ENCODE measurements at regions not wholly inside any gene's neighbourhood (a gene's known extent, or its start where the extent isn't known, plus 50 kb on each side); places are given as distances from the start of the nearest gene placed in this dataset.

GRCh38 chr2:120473522-120474271, 127.8 kb downstream of the INHBB start:
- no peak for TF ChIP-seq EGR1 (IDR thresholded peaks at IDR 0.05)

- no peak for TF ChIP-seq CREB1 (IDR thresholded peaks at IDR 0.05; ENCODE audit: low read depth)
- no peak for TF ChIP-seq NFIC (IDR thresholded peaks at IDR 0.05)
- TF ChIP-seq TEAD4 (IDR thresholded peaks at IDR 0.05): no peak
- no peak for TF ChIP-seq ZBTB7A (IDR thresholded peaks at IDR 0.05; ENCODE audit: low read depth)
These were observed 128.6 kb downstream of the INHBB start for GRCh38 chr2:120474486-120474885.

- no peak for TF ChIP-seq TEAD4 (IDR thresholded peaks at IDR 0.05)
- TF ChIP-seq REST (IDR thresholded peaks at IDR 0.05; ENCODE audit: low read depth): no peak
- TF ChIP-seq TCF12 (IDR thresholded peaks at IDR 0.05; ENCODE audit: low read depth): no peak
- no peak for TF ChIP-seq NFIC (IDR thresholded peaks at IDR 0.05)
- TF ChIP-seq EP300 (IDR thresholded peaks at IDR 0.05; ENCODE audit: borderline replicate concordance): no peak
- no peak for TF ChIP-seq CEBPB (IDR thresholded peaks at IDR 0.05)
- no peak for TF ChIP-seq CREB1 (IDR thresholded peaks at IDR 0.05; ENCODE audit: low read depth)
- no peak for TF ChIP-seq RAD21 (IDR thresholded peaks at IDR 0.05; ENCODE audit: low read depth)
- no peak for TF ChIP-seq ZBTB7A (IDR thresholded peaks at IDR 0.05; ENCODE audit: low read depth)
- TF ChIP-seq MAX (IDR thresholded peaks at IDR 0.05): no peak
- no peak for TF ChIP-seq YY1 (IDR thresholded peaks at IDR 0.05; ENCODE audit: low read depth)
- TF ChIP-seq FOXM1 (IDR thresholded peaks at IDR 0.05; ENCODE audit: borderline replicate concordance, low read depth): no peak
- no peak for TF ChIP-seq TAF1 (IDR thresholded peaks at IDR 0.05; ENCODE audit: low read depth)
- TF ChIP-seq USF1 (IDR thresholded peaks at IDR 0.05): no peak
- TF ChIP-seq EGR1 (IDR thresholded peaks at IDR 0.05): no peak
These were observed 130.2 kb downstream of the INHBB start for GRCh38 chr2:120476141-120476540.

- TF ChIP-seq FOXM1 (IDR thresholded peaks at IDR 0.05; ENCODE audit: borderline replicate concordance, low read depth) (no peak), ZBTB7A (IDR thresholded peaks at IDR 0.05; ENCODE audit: low read depth) (no peak), TCF12 (IDR thresholded peaks at IDR 0.05; ENCODE audit: low read depth) (no peak), EGR1 (IDR thresholded peaks at IDR 0.05) (no peak), RAD21 (IDR thresholded peaks at IDR 0.05; ENCODE audit: low read depth) (no peak), REST (IDR thresholded peaks at IDR 0.05; ENCODE audit: low read depth) (no peak), TAF1 (IDR thresholded peaks at IDR 0.05; ENCODE audit: low read depth) (no peak), NFIC (IDR thresholded peaks at IDR 0.05) (no peak), MAX (IDR thresholded peaks at IDR 0.05) (no peak), TEAD4 (IDR thresholded peaks at IDR 0.05) (no peak), CREB1 (IDR thresholded peaks at IDR 0.05; ENCODE audit: low read depth) (no peak), EP300 (IDR thresholded peaks at IDR 0.05; ENCODE audit: borderline replicate concordance) (no peak), USF1 (IDR thresholded peaks at IDR 0.05) (no peak), YY1 (IDR thresholded peaks at IDR 0.05; ENCODE audit: low read depth) (no peak), CEBPB (IDR thresholded peaks at IDR 0.05) (no peak)
These were observed 131.3 kb downstream of the INHBB start for GRCh38 chr2:120477198-120477597.

- no peak for TF ChIP-seq RAD21 (IDR thresholded peaks at IDR 0.05; ENCODE audit: low read depth)
- TF ChIP-seq TEAD4 (IDR thresholded peaks at IDR 0.05): no peak
- TF ChIP-seq CREB1 (IDR thresholded peaks at IDR 0.05; ENCODE audit: low read depth): no peak
- TF ChIP-seq USF1 (IDR thresholded peaks at IDR 0.05): no peak
- TF ChIP-seq ZBTB7A (IDR thresholded peaks at IDR 0.05; ENCODE audit: low read depth): no peak
- TF ChIP-seq CEBPB (IDR thresholded peaks at IDR 0.05): no peak
- no peak for TF ChIP-seq EGR1 (IDR thresholded peaks at IDR 0.05)
- TF ChIP-seq MAX (IDR thresholded peaks at IDR 0.05): no peak
- TF ChIP-seq EP300 (IDR thresholded peaks at IDR 0.05; ENCODE audit: borderline replicate concordance): no peak
- TF ChIP-seq REST (IDR thresholded peaks at IDR 0.05; ENCODE audit: low read depth): no peak
- TF ChIP-seq TCF12 (IDR thresholded peaks at IDR 0.05; ENCODE audit: low read depth): no peak
- no peak for TF ChIP-seq TAF1 (IDR thresholded peaks at IDR 0.05; ENCODE audit: low read depth)
These were observed 132.0 kb downstream of the INHBB start for GRCh38 chr2:120477831-120478481.
